ENCODE measurements at regions not wholly inside any gene's neighbourhood (a gene's known extent, or its start where the extent isn't known, plus 50 kb on each side); places are given as distances from the start of the nearest gene placed in this dataset.

DNA sequence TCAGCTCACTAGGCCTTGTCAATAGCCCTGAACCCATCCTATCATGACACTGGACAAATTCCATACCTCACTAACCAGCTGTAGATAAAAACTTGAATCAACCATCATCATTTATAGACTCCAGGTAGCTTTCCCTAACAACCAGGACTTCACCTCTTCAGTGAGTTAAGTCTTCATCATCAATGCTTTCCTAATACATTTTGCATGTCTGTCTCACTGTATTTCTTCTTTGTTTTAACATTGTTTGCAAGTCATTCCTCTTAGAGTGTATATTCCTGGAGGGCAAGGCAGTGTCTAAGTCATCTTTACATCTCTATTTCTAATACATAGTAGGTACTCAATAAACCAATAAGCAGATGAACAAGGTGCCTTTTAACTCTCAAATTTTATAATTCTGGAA, 123.4 kb upstream of the RFC3 start:
- no peaks in the 10 kb centered on the region for H3K79me2 ChIP-seq (ENCODE audit: control insufficient read depth, insufficient read depth, low read length)
- Mint-ChIP-seq H3K4me3 (no peak overlapping the region), H3K4me1 (no peaks in the 10 kb centered on the region), H3K9me3 (ENCODE audit: insufficient read depth) (no peaks in the 10 kb centered on the region), H3K27ac (no peak overlapping the region), H3K27me3 (peaks cover 3% of the 10 kb centered on the region)
- no peak overlapping the region for H3K4me2 ChIP-seq (replicated peaks; ENCODE audit: low read depth, low read length, poor library complexity, severe bottlenecking)
- no peak for TF ChIP-seq EZH2 (IDR thresholded peaks at IDR 0.05; ENCODE audit: borderline replicate concordance, insufficient read depth, low read depth, low read length, poor library complexity, severe bottlenecking)
- TF ChIP-seq, protein P1, sequence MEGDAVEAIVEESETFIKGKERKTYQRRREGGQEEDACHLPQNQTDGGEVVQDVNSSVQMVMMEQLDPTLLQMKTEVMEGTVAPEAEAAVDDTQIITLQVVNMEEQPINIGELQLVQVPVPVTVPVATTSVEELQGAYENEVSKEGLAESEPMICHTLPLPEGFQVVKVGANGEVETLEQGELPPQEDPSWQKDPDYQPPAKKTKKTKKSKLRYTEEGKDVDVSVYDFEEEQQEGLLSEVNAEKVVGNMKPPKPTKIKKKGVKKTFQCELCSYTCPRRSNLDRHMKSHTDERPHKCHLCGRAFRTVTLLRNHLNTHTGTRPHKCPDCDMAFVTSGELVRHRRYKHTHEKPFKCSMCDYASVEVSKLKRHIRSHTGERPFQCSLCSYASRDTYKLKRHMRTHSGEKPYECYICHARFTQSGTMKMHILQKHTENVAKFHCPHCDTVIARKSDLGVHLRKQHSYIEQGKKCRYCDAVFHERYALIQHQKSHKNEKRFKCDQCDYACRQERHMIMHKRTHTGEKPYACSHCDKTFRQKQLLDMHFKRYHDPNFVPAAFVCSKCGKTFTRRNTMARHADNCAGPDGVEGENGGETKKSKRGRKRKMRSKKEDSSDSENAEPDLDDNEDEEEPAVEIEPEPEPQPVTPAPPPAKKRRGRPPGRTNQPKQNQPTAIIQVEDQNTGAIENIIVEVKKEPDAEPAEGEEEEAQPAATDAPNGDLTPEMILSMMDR (IDR thresholded peaks at IDR 0.05), result no peak
- no peaks in the 10 kb centered on the region for H3K36me3 ChIP-seq (replicated peaks in 1 of 2; ENCODE audit: control extremely low read depth in 1 of 2, control insufficient read depth in 1 of 2, extremely low read depth in 1 of 2, insufficient read depth in 2 of 2, low read length in 1 of 2)
- no peak overlapping the region for H2AFZ ChIP-seq (ENCODE audit: insufficient read depth, low read depth, low read length, poor library complexity, severe bottlenecking)
- intact Hi-C loops (cut with micrococcal nuclease), result no loop called here
- POLR2A ChIA-PET, result no interaction called here
- H3K27me3 ChIP-seq (replicated peaks in 1 of 4; ENCODE audit: control extremely low read depth in 1 of 4, control insufficient read depth in 3 of 4, insufficient read depth in 4 of 4, low read length in 3 of 4), result no peaks in the 10 kb centered on the region
- CTCF ChIA-PET, result no interaction called here
- peaks cover 0 to 5% (median 0%) of the 10 kb centered on the region in 3 donors for H3K9me3 ChIP-seq (ENCODE audit: control extremely low read depth in 1 of 3, control insufficient read depth in 2 of 3, insufficient read depth in 1 of 3, low read length in 2 of 3)
- no peak overlapping the region for H3K27ac ChIP-seq (ENCODE audit: low read length in 2 of 2)
- no peaks in the 10 kb centered on the region for H3K4me1 ChIP-seq (ENCODE audit: control insufficient read depth in 2 of 2, insufficient read depth in 2 of 2, low read length in 2 of 2)
- no peaks in the 10 kb centered on the region for H4K20me1 ChIP-seq (ENCODE audit: control insufficient read depth, insufficient read depth, low read length, poor library complexity, severe bottlenecking)
- ATAC-seq (ENCODE audit: low read depth) (no peak), DNase-seq (no peak)
- no peak overlapping the region for H3K9ac ChIP-seq (ENCODE audit: low read length)
- H3K4me3 ChIP-seq (ENCODE audit: control extremely low read depth in 1 of 5, extremely low read depth in 1 of 5, insufficient read depth in 1 of 5, low read depth in 2 of 5, low read length in 4 of 5), result no peak overlapping the region

DNA sequence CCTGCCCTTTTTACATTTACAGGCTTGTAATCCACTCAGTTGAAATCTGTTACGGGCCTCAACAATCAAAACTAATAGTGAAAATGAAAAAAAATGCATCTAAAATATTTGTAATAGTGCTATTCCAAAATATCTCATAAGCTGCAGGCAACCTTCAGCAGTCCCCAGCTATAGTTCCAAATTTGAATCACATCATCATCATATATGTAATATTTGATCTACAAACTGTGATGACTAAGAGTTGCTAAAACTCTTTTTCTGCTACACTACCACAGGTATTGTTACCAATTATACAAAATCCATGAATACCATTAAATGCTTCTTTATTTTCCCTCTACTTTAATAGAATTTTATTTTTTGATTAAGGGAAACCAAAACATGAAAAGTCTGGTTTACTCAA, 121.4 kb upstream of the RFC3 start:
- DNase-seq (no peak), ATAC-seq (ENCODE audit: low read depth) (no peak)
- intact Hi-C loops (cut with micrococcal nuclease), result no loop called here
- ChIA-PET POLR2A (no interaction called here), CTCF (no interaction called here)
- Histone ChIP-seq H3K27me3 (replicated peaks in 1 of 4; ENCODE audit: control extremely low read depth in 1 of 4, control insufficient read depth in 3 of 4, insufficient read depth in 4 of 4, low read length in 3 of 4) (no peaks in the 10 kb centered on the region), H3K4me2 (replicated peaks; ENCODE audit: low read depth, low read length, poor library complexity, severe bottlenecking) (no peak overlapping the region), H3K4me1 (ENCODE audit: control insufficient read depth in 2 of 2, insufficient read depth in 2 of 2, low read length in 2 of 2) (no peaks in the 10 kb centered on the region), H4K20me1 (ENCODE audit: control insufficient read depth, insufficient read depth, low read length, poor library complexity, severe bottlenecking) (no peaks in the 10 kb centered on the region), H3K27ac (ENCODE audit: low read length in 2 of 2) (no peak overlapping the region), H3K9ac (ENCODE audit: low read length) (no peak overlapping the region), H3K79me2 (ENCODE audit: control insufficient read depth, insufficient read depth, low read length) (no peaks in the 10 kb centered on the region), H3K4me3 (ENCODE audit: control extremely low read depth in 1 of 5, extremely low read depth in 1 of 5, insufficient read depth in 1 of 5, low read depth in 2 of 5, low read length in 4 of 5) (no peak overlapping the region), H3K9me3 (ENCODE audit: control extremely low read depth in 1 of 3, control insufficient read depth in 2 of 3, insufficient read depth in 1 of 3, low read length in 2 of 3) (peaks cover 0 to 5% (median 0%) of the 10 kb centered on the region in 3 donors), H2AFZ (ENCODE audit: insufficient read depth, low read depth, low read length, poor library complexity, severe bottlenecking) (no peak overlapping the region), H3K36me3 (replicated peaks in 1 of 2; ENCODE audit: control extremely low read depth in 1 of 2, control insufficient read depth in 1 of 2, extremely low read depth in 1 of 2, insufficient read depth in 2 of 2, low read length in 1 of 2) (no peaks in the 10 kb centered on the region)
- no CpG with 5 or more reads among the region's 1 CpG for WGBS (ENCODE audit: insufficient coverage)
- Mint-ChIP-seq H3K4me1 (no peaks in the 10 kb centered on the region), H3K9me3 (ENCODE audit: insufficient read depth) (no peaks in the 10 kb centered on the region), H3K27ac (no peak overlapping the region), H3K4me3 (no peak overlapping the region), H3K27me3 (peaks cover 8% of the 10 kb centered on the region)
- TF ChIP-seq, protein P1 (IDR thresholded peaks at IDR 0.05), result no peak
- no peak for TF ChIP-seq EZH2 (IDR thresholded peaks at IDR 0.05; ENCODE audit: borderline replicate concordance, insufficient read depth, low read depth, low read length, poor library complexity, severe bottlenecking)

All from B cell (primary cell).